H1 (cell line): ENCODE measurements at regions not wholly inside any gene's neighbourhood (a gene's known extent, or its start where the extent isn't known, plus 50 kb on each side); places are given as distances from the start of the nearest gene placed in this dataset.

ENCODE experiments used
- CTCF ChIA-PET: fragments of 300-600 bp; sonication (Branson Sonifier 250); formaldehyde crosslinking; loops from one replicate; lab custom pipeline; 2021; ENCODE audit not compliant: partially characterized antibody; lab: Charles Lee
- POLR2A ChIA-PET: fragments of 300-600 bp; sonication (Branson Sonifier 250); formaldehyde crosslinking; loops from one replicate; lab custom pipeline; 2021; ENCODE audit warnings: inconsistent platforms; ENCODE audit not compliant: partially characterized antibody; lab: Charles Lee
- DNase-seq, 2 experiments: peaks; one replicate each; pipeline versions ENCODE4 v3.0.0 to v3.0.0-alpha.2; 2010 to 2022; ENCODE audit warnings: low spot score in 2 of 2, low read depth in 1 of 2, mixed read lengths in 1 of 2
- FAIRE-seq: peaks from 2 replicates; lab custom pipeline; 2011; peaks lifted over from hg19 to GRCh38; lab: Jason Lieb, UNC
- H2AFZ ChIP-seq: 2 replicates; pipeline ENCODE4 v1.8.1; 2012; ENCODE audit warnings: low read length, inconsistent platforms
- H2AK5ac ChIP-seq: 2 replicates; pipeline ENCODE4 v1.6.1; 2013; ENCODE audit warnings: low read depth, low read length
- H2BK120ac ChIP-seq: replicated peaks from 2 replicates; pipeline ENCODE3; 2013; ENCODE audit warnings: low read depth, low read length, inconsistent platforms
- H2BK12ac ChIP-seq: 2 replicates; pipeline ENCODE4 v1.6.1; 2013; ENCODE audit warnings: low read depth, low read length
- H2BK15ac ChIP-seq: 2 replicates; pipeline ENCODE4 v1.6.1; 2013; ENCODE audit warnings: low read length
- H2BK20ac ChIP-seq: 2 replicates; pipeline ENCODE4 v1.6.1; 2013; ENCODE audit warnings: low read length
- H2BK5ac ChIP-seq: 2 replicates; pipeline ENCODE4 v1.6.1; 2013; ENCODE audit warnings: low read depth, low read length
- H3K14ac ChIP-seq: 2 replicates; pipeline ENCODE4 v1.6.1; 2013; ENCODE audit warnings: inconsistent platforms; ENCODE audit not compliant: insufficient read length
- H3K18ac ChIP-seq: 2 replicates; pipeline ENCODE4 v1.6.1; 2013; ENCODE audit warnings: low read length; ENCODE audit errors: extremely low read depth
- H3K23ac ChIP-seq: 2 replicates; pipeline ENCODE4 v1.6.1; 2013; ENCODE audit warnings: inconsistent platforms; ENCODE audit not compliant: insufficient read length
- H3K23me2 ChIP-seq: 2 replicates; pipeline ENCODE4 v1.6.1; 2013; ENCODE audit warnings: low read depth, low read length
- H3K27ac ChIP-seq: 2 replicates; pipeline ENCODE4 v1.6.1; 2011; ENCODE audit warnings: low read depth, low read length, inconsistent platforms
- H3K27me3 ChIP-seq, 4 experiments: replicated peaks in 1 of 4; 1 replicate in 1 of 4; 2 replicates in 3 of 4; pipeline versions ENCODE4 v1.6.1 to v1.8.1; 2011 to 2013; ENCODE audit warnings: low read length in 3 of 4, mild to moderate bottlenecking in 3 of 4, inconsistent platforms in 2 of 4, mixed read lengths in 2 of 4, moderate library complexity in 1 of 4; ENCODE audit not compliant: control insufficient read depth in 3 of 4, insufficient read depth in 3 of 4; ENCODE audit errors: extremely low read depth in 1 of 4
- H3K36me3 ChIP-seq, 4 experiments: 2 replicates each; pipeline versions ENCODE4 v1.6.1 to v1.8.1; 2011 to 2013; ENCODE audit warnings: mild to moderate bottlenecking in 4 of 4, low read length in 3 of 4, moderate library complexity in 2 of 4, control low read depth in 1 of 4, inconsistent platforms in 1 of 4; ENCODE audit not compliant: insufficient read depth in 4 of 4, control insufficient read depth in 2 of 4
- H3K4ac ChIP-seq: replicated peaks from 2 replicates; pipeline ENCODE3; 2013; ENCODE audit warnings: low read length, low read depth, mixed read lengths, inconsistent platforms; ENCODE audit not compliant: insufficient read length
- H3K4me1 ChIP-seq, 4 experiments: replicated peaks in 1 of 4; 1 replicate in 1 of 4; 2 replicates in 3 of 4; pipeline versions ENCODE4 v1.6.1 to v1.8.1; 2011 to 2013; ENCODE audit warnings: low read length in 3 of 4, inconsistent platforms in 2 of 4, mixed read lengths in 1 of 4; ENCODE audit not compliant: insufficient read depth in 4 of 4, control insufficient read depth in 3 of 4
- H3K4me2 ChIP-seq, 2 experiments: 2 replicates each; pipeline versions ENCODE4 v1.6.1 to v1.8.1; 2011 to 2013; ENCODE audit warnings: low read depth in 2 of 2, low read length in 2 of 2, control low read depth in 1 of 2, inconsistent platforms in 1 of 2, mild to moderate bottlenecking in 1 of 2; ENCODE audit not compliant: insufficient read depth in 1 of 2
- H3K4me3 ChIP-seq, 4 experiments: fragments of 200-600, 300-600 bp in 1 of 4; sonication (generic), shearing (Covaris generic), sonication (Bioruptor Twin) in 1 of 4; 2 replicates each; pipeline versions ENCODE4 v1.5.1 to v1.8.1; 2011 to 2016; ENCODE audit warnings: low read length in 4 of 4, low read depth in 3 of 4, control low read depth in 2 of 4, inconsistent platforms in 2 of 4, mild to moderate bottlenecking in 2 of 4, mixed read lengths in 1 of 4, moderate library complexity in 1 of 4; ENCODE audit not compliant: insufficient read depth in 2 of 4; ENCODE audit errors: extremely low read depth in 1 of 4
- H3K56ac ChIP-seq: replicated peaks from 2 replicates; pipeline ENCODE3; 2013; ENCODE audit warnings: low read depth, mild to moderate bottlenecking, mixed read lengths, low read length, inconsistent platforms; ENCODE audit not compliant: insufficient read length
- H3K79me1 ChIP-seq: 2 replicates; pipeline ENCODE4 v1.6.1; 2013; ENCODE audit warnings: low read depth, low read length, control low read depth
- H3K79me2 ChIP-seq, 2 experiments: 2 replicates each; pipeline versions ENCODE4 v1.6.1 to v1.8.1; 2012 to 2013; ENCODE audit warnings: low read length in 2 of 2, mild to moderate bottlenecking in 2 of 2, inconsistent platforms in 1 of 2; ENCODE audit not compliant: insufficient read depth in 2 of 2, control insufficient read depth in 1 of 2
- H3K9ac ChIP-seq, 4 experiments: replicated peaks in 1 of 4; 1 replicate in 1 of 4; 2 replicates in 3 of 4; pipeline versions ENCODE4 v1.6.1 to v1.8.1; 2011 to 2013; ENCODE audit warnings: low read depth in 3 of 4, low read length in 3 of 4, control low read depth in 2 of 4, mild to moderate bottlenecking in 2 of 4, moderate library complexity in 2 of 4, inconsistent platforms in 1 of 4; ENCODE audit errors: extremely low read depth in 1 of 4
- H3K9me3 ChIP-seq, 2 experiments: 2 replicates each; pipeline versions ENCODE4 v1.6.1 to v1.8.1; 2012 to 2013; ENCODE audit warnings: mild to moderate bottlenecking in 2 of 2, moderate library complexity in 2 of 2, control low read depth in 1 of 2, inconsistent platforms in 1 of 2, low read depth in 1 of 2, low read length in 1 of 2, mixed read lengths in 1 of 2; ENCODE audit not compliant: insufficient read depth in 2 of 2
- H4K20me1 ChIP-seq, 2 experiments: replicated peaks in 1 of 2; 2 replicates each; pipeline versions ENCODE3 to v1.8.1; 2011 to 2013; ENCODE audit warnings: inconsistent platforms in 2 of 2, low read length in 2 of 2, mild to moderate bottlenecking in 1 of 2; ENCODE audit not compliant: insufficient read depth in 2 of 2, control insufficient read depth in 1 of 2
- H4K5ac ChIP-seq: 2 replicates; pipeline ENCODE4 v1.6.1; 2013; ENCODE audit warnings: low read length, low read depth, mixed read lengths, inconsistent platforms; ENCODE audit not compliant: insufficient read length
- H4K8ac ChIP-seq: 2 replicates; pipeline ENCODE4 v1.8.0; 2013; ENCODE audit warnings: mild to moderate bottlenecking, moderate library complexity, low read length, inconsistent platforms; ENCODE audit not compliant: insufficient read depth; ENCODE audit errors: extremely low read depth
- H4K91ac ChIP-seq: replicated peaks from 2 replicates; pipeline ENCODE3; 2013; ENCODE audit warnings: low read length, mixed read lengths, inconsistent platforms; ENCODE audit not compliant: insufficient read length
- CEBPB ChIP-seq: IDR thresholded peaks from 2 replicates; pipeline ENCODE4 v1.6.1; 2012; ENCODE audit warnings: low read depth, low read length
- CHD1 ChIP-seq: IDR thresholded peaks from 2 replicates; pipeline ENCODE4 v1.6.1; 2012; ENCODE audit warnings: low read depth, low read length, improper control_type of control experiment
- CREB1 ChIP-seq: IDR thresholded peaks from 2 replicates; pipeline ENCODE4 v1.6.1; 2012; ENCODE audit warnings: inconsistent platforms
- E2F6 ChIP-seq: IDR thresholded peaks from 2 replicates; pipeline ENCODE4 v1.6.1; 2012; ENCODE audit warnings: inconsistent platforms
- EGR1 ChIP-seq: IDR thresholded peaks from 2 replicates; pipeline ENCODE4 v1.6.1; 2011; ENCODE audit warnings: low read depth, low read length, borderline replicate concordance
- JUN ChIP-seq: IDR thresholded peaks from 2 replicates; pipeline ENCODE4 v1.6.1; 2011; ENCODE audit warnings: low read depth, mild to moderate bottlenecking, improper control_type of control experiment, low read length
- KDM4A ChIP-seq: IDR thresholded peaks from one replicate; pipeline ENCODE4 v1.7.1; 2012; ENCODE audit warnings: low read depth, mild to moderate bottlenecking, moderate library complexity, low read length, inconsistent platforms; ENCODE audit not compliant: severe bottlenecking
- NRF1 ChIP-seq: IDR thresholded peaks from 2 replicates; pipeline ENCODE4 v1.6.1; 2011; ENCODE audit warnings: mild to moderate bottlenecking, low read depth, low read length, improper control_type of control experiment
- RBBP5 ChIP-seq: IDR thresholded peaks from 2 replicates; pipeline ENCODE4 v1.7.1; 2012; ENCODE audit warnings: low read depth, mild to moderate bottlenecking, inconsistent platforms, low read length, moderate library complexity, borderline replicate concordance
- RFX5 ChIP-seq: IDR thresholded peaks from 2 replicates; pipeline ENCODE4 v1.6.1; 2011; ENCODE audit warnings: low read depth, low read length, improper control_type of control experiment, borderline replicate concordance
- SIX5 ChIP-seq: IDR thresholded peaks from 2 replicates; pipeline ENCODE4 v1.6.1; 2011; ENCODE audit warnings: mild to moderate bottlenecking, low read depth, low read length
- TEAD4 ChIP-seq: IDR thresholded peaks from 2 replicates; pipeline ENCODE4 v1.6.1; 2012; ENCODE audit warnings: low read depth, low read length, inconsistent platforms, mixed read lengths
- WGBS, 2 experiments: shearing (Covaris generic) in 1 of 2; methylation state at CpG; one replicate each; pipeline versions ENCODE4 v1.1.6 to v1.1.7; 2013 to 2015; ENCODE audit warnings: low lambda C conversion rate in 2 of 2, mixed read lengths in 2 of 2, inconsistent platforms in 1 of 2, low coverage in 1 of 2, missing lambda C conversion rate in 1 of 2; ENCODE audit not compliant: insufficient replicate concordance in 2 of 2, insufficient coverage in 1 of 2, insufficient read length in 1 of 2; ENCODE audit errors: extremely low coverage in 1 of 2, missing lambda C conversion rate in 1 of 2; 5-methylcytosine and 5-hydroxymethylcytosine counted together
- TF ChIP-seq, protein P1 (sequence below): IDR thresholded peaks from 2 replicates; pipeline ENCODE4 v1.6.1; 2012; ENCODE audit warnings: inconsistent platforms

DNA sequence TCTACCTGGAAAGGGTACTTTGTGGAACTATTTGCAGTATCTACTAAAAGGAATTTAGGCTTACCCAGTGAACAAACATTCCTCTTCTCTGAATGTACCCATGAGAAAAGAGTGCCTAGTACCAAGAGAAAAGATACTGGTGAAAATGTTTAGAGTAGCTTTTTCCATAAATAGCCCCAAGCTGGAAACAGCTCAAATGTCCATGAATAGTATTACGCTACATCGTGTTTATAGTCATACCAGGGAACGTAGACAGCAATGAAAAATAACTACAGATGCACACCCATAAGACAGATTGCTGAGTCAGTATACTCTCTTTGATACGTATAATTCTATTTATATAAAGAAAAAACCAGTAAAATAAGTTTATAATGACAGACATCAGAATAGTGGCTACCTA is 285.9 kb downstream of the KLF6 start:
- H3K56ac ChIP-seq, result no peak overlapping the region
- H3K23ac ChIP-seq, result no peak overlapping the region
- no peaks in the 10 kb centered on the region for H3K79me2 ChIP-seq
- H3K36me3 ChIP-seq, result no peaks in the 10 kb centered on the region
- no peaks in the 10 kb centered on the region for H3K23me2 ChIP-seq
- no peak overlapping the region for H3K4me2 ChIP-seq
- H2BK20ac ChIP-seq, result no peak overlapping the region
- no peak overlapping the region for H3K18ac ChIP-seq
- no peak overlapping the region for H2AK5ac ChIP-seq
- H2BK12ac ChIP-seq, result no peak overlapping the region
- H3K4ac ChIP-seq, result no peak overlapping the region
- H3K27me3 ChIP-seq, result no peaks in the 10 kb centered on the region
- no peak overlapping the region for H2BK5ac ChIP-seq
- no peaks in the 10 kb centered on the region for H3K79me1 ChIP-seq
- H3K9ac ChIP-seq, result no peak overlapping the region
- H3K4me1 ChIP-seq, result peaks cover 5 to 36% (median 14%) of the 10 kb centered on the region in 4 experiments
- TF ChIP-seq KDM4A (no peak), TEAD4 (no peak), SIX5 (no peak), NRF1 (no peak), RBBP5 (no peak), CHD1 (no peak), E2F6 (no peak), CREB1 (no peak), EGR1 (no peak), RFX5 (no peak), JUN (no peak), CEBPB (no peak)
- TF ChIP-seq, protein P1, sequence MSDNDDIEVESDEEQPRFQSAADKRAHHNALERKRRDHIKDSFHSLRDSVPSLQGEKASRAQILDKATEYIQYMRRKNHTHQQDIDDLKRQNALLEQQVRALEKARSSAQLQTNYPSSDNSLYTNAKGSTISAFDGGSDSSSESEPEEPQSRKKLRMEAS, result no peak
- DNase-seq, result no peak
- FAIRE-seq, result no peak
- H3K27ac ChIP-seq, result no peak overlapping the region
- no peak overlapping the region for H4K8ac ChIP-seq
- H2BK120ac ChIP-seq, result no peak overlapping the region
- no peak overlapping the region for H4K91ac ChIP-seq
- 100% methylated on average over 4 of the region's 4 CpGs; no CpG with 5 or more reads in 1 of the 2 experiments for WGBS, 2 experiments
- ChIA-PET CTCF (no interaction called here), POLR2A (no interaction called here)
- no peak overlapping the region for H4K5ac ChIP-seq
- H3K14ac ChIP-seq, result no peak overlapping the region
- H2BK15ac ChIP-seq, result no peak overlapping the region
- H4K20me1 ChIP-seq, result no peaks in the 10 kb centered on the region
- no peak overlapping the region for H2AFZ ChIP-seq
- no peaks in the 10 kb centered on the region for H3K9me3 ChIP-seq
- no peak overlapping the region for H3K4me3 ChIP-seq
